H1 (cell line): ENCODE measurements at regions not wholly inside any gene's neighbourhood (a gene's known extent, or its start where the extent isn't known, plus 50 kb on each side); places are given as distances from the start of the nearest gene placed in this dataset.

Source experiments
- ATF2 ChIP-seq: IDR thresholded peaks from 2 replicates; pipeline ENCODE4 v1.6.1; 2012; ENCODE audit warnings: low read length, inconsistent platforms
- KDM1A ChIP-seq: fragments of 200-600, 300-600 bp; sonication (generic); IDR thresholded peaks from 2 replicates; pipeline ENCODE4 v1.7.1; 2016; ENCODE audit warnings: mild to moderate bottlenecking, low read length, borderline replicate concordance
- PHF8 ChIP-seq: fragments of 200-600 bp; sonication (generic); conservative IDR thresholded peaks from 2 replicates; pipeline ENCODE4 v1.7.1; 2012; ENCODE audit warnings: low read depth, mild to moderate bottlenecking, inconsistent platforms, low read length, moderate library complexity

GRCh38 chr6:28711788-28712341 lies 186.2 kb downstream of the GPX5 start (continued):
- TF ChIP-seq KDM1A = no peak
- no peak for TF ChIP-seq ATF2
- no peak for TF ChIP-seq PHF8
